Middle frontal gyrus (tissue), 1 donor: ENCODE measurements at regions not wholly inside any gene's neighbourhood (a gene's known extent, or its start where the extent isn't known, plus 50 kb on each side); places are given as distances from the start of the nearest gene placed in this dataset.

ENCODE experiments used
- DNase-seq: peaks from one replicate; pipeline ENCODE4 v3.0.0-alpha.2; 2015; ENCODE audit warnings: low spot score; ENCODE audit errors: extremely low spot score

DNA sequence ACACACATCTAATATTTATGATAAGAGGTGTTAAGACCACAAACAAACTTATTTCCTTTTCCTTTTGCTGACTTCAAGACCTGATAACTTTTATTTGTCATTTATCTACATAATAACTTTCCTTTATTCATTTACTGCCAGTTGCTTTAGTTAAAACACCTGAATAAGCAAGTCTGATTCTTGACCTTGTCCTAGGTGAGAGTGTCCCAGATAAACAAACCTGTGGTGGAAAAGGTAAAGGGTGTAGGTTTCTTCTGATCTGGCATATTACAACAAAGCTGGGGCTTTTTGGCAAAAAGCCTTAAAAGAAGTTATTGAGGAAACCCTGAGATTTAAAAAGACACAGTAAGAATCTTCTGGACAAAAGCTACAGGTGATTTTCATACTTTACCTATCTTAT, 191.5 kb downstream of the ZBBX start:
- DNase-seq: no peak

DNA sequence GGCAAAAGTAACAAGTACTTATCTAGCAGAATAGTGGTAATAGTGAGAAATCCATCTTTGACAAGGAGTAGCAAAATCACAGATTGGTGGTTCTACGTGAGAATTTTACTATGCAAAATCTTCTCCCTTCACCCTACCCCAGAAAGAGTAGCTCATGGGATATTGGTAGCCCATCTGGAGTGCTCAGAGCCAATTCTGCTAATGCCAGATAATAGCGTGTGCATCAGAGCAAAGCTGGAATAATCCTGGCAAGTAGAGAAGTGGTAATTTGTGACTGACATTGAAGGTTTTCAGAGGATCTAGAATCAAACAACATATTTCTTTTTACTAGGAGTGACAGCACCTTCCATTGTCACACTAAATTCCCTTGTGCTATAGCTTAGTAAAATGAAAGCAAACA, 192.9 kb downstream of the ZBBX start:
- DNase-seq: no peak

DNA sequence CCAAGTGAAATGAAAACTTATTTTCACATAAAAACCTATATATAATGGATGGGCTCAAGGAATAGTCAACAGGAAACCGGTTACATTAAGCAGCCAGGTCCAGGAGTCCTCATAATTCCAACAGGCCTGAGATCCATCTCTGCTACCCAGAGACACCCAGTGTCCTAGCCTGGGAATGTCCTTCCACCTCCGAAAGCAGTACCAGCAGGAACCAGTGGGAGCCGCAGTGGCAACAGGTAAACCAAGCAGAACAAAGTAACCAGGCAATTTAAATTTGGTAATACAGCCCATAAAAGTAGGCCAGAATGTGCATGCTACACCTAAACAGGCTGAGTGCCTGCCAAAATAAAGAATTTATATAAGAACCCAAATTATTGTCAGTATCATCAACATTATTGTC, 195.6 kb downstream of the ZBBX start:
- DNase-seq: no peak

DNA sequence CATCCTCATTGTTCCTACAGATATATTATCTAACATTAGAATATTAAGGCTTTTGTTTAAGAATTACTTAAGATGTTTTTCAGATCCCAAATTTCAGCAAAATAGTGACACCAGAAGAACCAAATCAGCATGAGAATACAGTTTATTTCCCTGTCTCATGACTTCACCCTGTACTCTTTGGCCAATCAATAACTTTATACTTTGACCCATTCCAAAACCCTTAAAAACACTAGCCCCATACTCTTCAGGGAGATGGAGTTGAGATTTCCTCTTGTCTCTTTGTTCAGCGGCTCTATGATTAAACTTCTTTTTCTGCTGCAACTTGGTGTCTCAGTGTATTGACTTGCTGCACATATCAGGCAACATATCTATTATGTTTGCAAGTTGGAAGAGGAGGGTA, 207.7 kb downstream of the ZBBX start:
- DNase-seq: no peak

DNA sequence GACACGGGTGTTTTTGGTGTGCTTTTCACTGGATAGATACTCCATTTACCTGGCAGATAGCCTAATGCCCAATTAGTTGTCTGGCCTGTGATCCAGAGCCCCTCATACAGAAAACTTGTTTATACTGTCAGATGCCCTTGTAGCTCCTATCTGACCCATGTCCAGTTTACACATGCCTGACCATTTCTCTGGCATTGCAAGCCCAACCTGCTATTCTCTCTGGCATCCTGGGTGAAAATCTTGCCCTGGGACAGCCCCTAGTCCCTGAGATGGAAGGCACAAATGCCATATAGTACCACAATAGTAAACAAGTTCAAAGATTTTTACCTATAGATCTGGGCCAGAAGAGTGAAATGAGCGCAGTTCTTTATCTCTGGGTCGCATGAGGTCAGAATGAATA, 212.6 kb downstream of the ZBBX start:
- no peak for DNase-seq

DNA sequence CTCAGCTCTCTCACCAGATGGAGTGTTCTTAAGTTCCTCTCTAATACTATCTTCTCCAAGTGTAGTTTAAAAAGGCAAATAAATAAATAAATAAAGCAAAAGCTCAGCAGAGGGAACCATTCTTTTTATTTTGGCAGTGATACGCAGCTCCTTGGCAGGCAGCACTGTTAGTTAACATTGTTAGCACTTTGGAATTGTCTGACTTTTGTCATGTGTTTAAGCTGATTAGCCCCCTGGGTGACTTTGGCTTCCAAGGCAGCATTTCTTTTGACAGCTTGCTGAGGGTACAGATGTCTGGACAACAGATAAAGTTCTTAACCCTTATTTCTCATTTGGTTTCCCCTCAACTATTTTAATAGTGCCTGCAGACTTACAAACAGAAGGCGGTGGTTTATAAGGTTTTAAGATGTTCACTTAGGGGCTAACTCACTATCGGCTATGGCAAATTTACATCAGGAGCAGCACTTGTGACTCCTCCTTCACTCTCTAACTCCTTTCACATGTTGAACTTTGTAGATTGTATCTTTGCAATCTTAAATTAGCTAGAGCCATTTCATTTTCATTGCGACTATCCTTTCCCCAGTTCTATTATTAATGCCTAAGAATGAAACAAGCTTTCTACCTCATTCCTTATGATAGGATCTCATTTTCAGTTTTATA, 213.4 kb downstream of the ZBBX start:
- DNase-seq: no peak

DNA sequence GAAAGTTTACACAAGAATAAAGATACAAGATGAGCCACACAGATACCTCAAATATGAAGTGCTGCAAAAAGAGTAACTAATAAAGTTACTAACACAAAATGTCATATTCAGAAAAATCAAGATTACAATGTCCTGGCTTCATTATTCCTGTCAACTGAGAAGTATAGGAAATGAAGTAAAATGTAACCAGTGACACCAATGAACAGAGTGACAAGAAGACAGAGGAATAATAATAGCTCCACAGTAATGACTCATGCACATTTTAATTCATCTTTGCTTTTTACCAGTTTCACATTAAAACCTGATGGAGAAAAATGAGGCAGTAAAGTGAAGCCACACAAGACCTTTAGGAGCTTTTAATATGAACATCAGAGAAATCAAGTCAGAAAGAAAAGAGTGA, 214.1 kb downstream of the ZBBX start:
- DNase-seq: no peak

DNA sequence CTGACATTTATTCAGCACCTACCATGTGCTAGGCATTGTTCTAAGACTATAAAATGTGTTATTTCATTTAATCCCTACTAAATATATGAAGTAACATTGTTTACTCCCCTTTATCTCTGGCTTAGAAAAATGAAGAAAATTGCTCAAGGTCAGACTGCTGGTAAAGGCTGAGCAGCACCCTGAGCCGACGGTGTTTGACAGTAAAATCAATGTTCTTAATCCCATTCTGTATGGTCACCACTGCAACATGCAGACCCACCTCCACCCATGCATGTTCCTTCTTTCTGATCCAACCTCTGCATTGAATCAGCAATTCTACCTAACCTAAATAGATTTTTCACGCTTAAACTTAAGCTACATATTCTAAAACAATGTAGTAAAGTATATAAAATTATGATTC, 216.5 kb downstream of the ZBBX start:
- no peak for DNase-seq

DNA sequence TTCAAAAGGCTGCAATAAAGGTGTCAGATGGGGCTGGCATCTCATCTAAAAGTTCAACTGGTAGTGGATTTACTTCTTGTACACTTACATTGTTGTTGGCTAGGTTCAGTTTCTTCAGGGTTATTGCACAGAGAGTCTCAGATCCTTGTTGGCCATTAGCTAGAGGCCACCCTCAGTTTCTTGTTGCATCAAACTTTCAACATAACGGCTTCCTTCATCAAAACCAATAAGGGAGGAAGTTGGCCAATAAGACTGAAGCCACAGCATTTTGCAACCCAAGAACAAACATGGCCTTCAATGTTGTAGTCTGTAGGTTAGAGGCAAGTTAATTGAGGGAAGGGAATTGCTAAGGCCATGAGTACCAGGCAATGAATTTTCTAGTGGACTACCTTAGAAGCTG, 218.0 kb downstream of the ZBBX start:
- DNase-seq: no peak

DNA sequence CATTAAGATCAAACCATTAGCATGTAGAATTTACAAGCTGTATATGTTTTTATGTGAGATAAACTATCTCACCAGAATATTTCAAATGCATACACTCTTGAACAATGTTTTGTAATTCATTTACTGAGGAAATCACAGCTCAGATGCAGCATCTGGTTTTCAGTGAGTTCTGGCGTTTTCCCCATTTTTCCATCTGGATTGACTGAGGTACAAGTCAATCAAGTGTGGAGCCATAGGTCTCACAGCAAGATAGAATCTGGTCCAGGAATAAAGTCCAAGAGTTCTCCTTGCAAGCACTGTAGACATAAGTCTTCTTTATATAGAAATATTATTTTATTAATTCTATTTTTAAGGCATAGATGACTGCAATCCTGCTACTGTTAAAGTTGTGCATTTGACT, 219.3 kb downstream of the ZBBX start:
- no peak for DNase-seq

DNA sequence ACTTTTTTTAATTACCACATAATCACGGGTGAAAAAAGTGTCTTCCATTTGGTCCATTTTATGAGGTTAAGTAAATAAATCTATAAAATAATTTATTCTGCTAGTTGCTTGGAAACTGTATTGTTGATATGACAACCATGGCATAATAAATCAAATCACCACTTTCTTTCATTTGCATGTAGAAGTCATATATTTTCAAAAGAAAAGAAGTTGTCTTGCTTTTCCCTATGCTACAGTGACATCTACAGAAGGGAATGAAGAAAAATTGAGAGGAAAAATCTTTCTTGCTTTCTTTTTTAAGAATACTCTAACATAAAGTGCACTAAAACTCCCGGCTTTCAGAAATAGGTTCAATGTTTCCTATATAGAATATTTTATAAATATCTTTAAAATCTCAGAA, 228.5 kb downstream of the ZBBX start:
- no peak for DNase-seq

DNA sequence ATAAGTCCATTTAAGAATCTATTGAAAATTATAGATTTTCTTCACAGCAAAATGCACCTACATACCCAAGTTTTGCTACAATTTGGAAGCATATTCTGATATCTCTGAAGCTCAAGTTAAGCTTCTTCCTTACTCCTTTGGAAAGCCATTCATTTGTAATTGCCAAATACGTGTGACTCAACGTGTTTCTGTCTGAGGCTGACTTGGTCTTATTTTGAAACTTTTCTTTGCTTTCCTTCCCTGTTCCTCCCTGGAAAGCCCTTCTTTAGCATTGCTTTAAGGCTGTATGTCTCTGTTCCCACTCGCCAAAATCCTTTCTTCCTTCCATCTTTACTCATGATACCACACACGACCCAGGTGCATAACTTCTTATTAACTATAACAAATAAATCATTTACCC, 232.0 kb downstream of the ZBBX start:
- DNase-seq: no peak

DNA sequence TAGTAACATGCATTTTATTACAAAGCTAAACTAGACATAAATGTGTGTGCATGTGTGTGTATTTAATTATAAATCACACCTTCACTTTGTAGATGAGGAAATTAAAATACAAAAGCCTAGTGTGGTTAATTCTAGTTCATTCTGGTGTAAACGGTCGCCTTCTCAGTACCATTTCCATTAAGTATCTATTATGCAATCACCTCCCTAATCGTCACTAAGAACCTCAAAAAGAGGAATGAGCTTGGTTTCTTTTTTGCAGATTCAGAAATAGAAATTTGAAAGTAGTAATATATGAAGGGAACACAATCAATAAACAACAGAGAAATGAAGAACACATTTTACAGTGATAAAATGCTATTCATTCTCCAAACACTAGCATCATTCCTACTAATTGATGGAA, 233.2 kb downstream of the ZBBX start:
- no peak for DNase-seq

DNA sequence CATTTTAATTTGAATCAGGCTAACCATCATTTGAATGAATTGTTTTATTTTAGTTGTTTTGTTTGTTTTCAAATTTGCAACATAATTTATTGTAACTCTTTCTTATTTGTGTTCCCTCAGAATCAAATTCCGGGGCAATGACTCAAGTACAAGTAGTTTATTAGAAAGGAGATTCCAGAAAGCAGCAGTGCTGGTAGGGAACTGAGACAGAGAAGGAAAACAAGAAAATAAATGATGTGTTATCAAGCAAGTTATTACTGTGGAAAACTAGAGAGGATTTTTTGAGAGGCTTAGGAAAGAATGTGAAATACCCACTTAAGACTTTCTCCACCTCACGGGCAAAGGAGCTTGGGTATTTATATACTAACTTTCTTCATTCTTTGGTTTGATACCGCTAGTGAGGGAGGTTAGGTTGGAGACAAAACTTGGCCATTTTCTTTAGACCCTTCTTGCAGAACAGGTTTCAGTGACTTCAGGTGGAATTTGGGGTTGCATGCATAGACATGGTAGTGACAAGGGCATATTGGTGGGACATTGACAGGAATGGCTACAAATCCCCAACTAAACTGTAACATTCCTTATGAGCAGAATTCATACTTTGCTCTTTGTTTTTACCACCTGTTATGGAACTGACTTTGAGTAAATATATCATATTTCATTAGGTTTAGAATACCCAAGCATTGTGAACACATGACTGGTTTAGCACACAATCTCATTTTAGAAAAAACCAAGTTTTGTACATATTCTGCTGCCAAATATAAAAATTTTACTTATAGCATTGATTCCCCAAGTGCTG, 254.3 kb downstream of the ZBBX start:
- no peak for DNase-seq

DNA sequence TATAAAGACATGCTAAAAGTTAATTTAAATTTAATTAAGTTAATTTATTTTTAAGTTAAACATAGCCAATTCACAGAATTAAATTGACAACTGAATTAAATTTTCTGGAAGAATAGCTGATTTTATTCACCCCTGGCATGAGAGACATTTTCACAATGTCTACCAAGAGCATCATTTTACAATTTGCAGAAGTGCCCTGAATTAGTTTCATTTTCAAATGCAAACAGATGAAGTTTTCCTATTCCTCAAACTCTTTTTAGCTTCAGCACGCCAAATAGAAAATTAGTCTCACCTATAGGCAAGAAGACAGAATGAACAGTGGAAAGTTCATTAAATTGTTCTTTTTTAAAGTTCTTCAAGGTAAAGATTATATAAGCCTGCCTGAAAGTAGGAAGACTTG, 259.3 kb downstream of the ZBBX start:
- DNase-seq: no peak

DNA sequence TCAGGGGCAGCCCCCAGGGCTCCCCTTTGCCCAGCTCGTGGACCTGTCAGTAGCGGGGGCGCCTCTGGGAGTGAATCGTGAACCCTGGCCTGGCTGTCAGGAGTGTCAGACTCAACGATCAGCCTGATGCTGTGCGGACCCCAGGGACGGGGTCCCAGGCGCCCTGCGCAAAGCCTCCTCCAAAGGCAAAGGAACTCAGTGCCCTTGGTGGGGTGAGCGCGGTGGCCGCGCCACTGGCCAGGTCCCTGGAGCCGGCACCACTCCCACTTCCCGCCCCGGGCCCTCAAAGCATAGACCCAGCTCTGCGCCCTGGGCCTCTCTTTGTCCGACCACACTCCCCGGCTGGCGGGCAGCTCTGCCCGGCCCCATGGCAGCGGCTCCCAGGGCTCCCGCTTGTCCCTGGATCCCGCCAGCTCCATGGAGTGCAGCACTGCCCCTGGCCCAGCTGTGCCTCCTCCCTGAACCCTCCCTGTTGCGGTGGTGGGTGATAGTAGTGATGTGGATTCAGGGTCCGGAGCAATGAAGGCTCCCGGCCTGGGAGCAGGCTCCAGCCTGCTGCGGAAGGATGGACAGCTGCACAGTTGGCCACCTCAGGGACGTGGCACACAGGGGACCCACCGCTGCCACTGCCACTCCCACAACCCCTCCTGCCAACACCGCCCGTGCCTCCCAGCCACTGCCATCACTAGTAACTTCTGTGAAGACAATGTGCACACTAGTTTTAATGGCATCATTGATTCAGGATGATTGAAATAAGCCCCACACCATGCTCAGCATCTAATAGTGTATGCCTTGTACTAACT, 263.8 kb downstream of the ZBBX start:
- no peak for DNase-seq

DNA sequence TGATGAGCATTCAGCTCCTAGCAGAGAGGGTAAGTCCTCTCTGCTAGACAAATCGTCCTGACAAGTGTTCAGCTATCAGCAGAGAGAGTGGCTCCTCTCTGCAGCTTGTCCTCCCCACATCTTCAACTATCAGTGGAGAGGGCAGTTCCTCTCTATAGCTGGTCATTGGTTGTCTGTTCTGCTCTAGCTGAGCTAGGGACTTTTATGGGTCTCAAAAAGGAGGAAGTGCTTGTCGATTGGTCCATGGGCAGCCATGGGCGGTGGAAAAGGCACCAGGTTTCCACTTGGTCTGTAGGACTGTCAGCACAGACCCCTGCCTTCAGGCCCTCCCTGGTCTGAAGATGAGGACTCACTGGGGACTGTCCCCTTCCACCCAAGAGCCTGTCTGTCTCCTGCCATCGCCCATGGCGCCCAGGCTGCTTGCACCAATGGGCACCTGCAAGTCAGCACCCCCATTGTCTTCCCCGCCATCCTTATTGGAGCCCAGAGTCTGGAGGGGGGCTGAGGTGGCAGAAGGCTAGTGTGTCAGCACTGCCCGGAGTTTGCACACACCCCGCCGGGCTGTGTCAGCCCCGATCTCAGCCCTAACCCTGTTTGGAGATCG, 264.7 kb downstream of the ZBBX start:
- no peak for DNase-seq

DNA sequence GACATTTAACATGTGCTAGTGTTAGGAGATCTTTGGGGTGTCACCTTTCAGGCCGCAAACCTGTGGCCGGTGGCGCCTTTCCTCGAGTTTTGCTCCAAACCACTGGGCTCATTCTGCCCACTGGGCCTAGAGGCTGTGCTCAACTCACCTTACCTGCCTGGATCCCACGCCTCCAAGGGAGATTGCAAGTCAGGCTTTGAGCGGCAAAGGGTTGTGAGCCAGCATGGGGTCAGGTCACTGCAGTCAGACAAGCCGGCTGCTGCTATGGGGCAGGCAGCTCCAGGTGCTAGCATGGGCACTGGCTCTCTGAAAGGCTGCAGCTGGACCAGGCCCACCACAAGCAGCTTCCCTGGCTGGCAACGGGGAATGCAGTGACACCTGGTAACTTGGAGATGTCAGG, 265.5 kb downstream of the ZBBX start:
- DNase-seq: no peak

DNA sequence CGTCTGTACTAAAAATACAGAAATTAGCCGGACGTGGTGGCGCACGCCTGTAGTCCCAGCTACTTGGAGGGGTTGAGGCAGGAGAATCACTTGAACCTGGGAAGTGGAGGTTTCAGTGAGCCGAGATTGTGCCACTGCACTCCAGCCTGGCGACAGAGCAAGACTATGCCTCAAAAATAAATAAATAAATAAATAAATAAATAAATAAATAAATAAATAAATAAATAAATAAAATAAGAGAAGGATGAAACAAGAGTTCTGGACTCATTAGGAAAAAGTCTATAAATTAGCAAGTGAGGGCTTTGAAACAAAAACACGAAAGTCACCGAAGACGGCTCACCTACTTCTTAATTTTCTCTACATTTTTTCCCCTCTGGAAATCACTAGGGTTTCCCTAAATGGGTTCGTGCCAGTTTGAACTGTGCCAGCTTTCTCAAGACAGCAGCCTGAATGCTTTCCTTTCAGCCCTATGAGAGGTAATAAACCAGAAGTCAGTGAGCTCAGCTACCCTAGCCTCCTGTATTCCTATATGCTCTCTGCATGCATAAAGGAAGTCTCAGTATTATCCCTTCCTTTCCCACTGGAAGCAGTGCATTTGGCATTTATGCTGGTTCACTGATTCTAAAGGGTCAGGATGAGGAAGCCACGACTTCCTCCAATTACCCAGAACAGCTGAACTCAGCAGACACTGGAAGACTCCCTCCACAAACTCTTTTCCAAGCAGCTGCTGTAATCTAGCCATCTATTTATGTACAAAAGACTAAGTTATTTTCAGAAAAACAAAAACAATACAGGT, 266.9 kb downstream of the ZBBX start:
- no peak for DNase-seq

DNA sequence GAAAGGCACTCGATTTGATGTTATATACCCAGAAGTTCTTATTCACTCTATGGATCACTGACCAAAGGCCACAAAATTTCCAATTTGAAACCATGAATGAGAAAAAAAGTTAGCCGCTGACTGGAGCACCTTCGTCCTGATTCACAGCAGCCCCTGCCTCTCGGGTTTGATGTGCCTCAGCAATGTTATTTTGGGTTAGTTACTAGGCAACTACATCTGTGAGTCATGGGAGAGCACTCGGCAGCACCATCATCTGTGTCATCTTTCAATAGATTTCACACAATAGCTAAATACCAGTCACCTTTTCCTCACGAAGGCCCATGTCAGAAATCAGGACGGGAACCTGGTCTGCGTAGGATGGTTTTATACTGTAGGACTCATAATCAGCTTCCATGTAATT, 269.2 kb downstream of the ZBBX start:
- peak; percentile 13 for DNase-seq

DNA sequence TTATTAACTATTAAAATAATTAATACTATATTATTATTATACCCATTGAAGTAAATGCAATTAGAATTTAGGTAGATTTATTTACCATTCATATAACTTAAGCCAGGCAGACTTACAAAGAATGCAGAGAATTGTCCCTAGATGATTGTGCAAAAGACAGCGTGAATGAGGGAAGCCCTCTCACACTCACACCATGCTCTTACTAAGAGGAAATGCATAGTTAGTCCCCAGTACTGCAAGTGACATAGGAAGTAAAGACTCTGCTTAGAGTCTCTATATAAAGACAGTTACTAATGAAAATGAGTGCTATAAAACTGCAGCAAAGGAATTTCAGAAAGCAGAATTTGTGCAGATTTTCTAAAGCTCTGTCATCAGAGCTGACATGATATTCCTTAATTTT, 270.4 kb downstream of the ZBBX start:
- no peak for DNase-seq
